ENCODE measurements at regions not wholly inside any gene's neighbourhood (a gene's known extent, or its start where the extent isn't known, plus 50 kb on each side); places are given as distances from the start of the nearest gene placed in this dataset.

DNA sequence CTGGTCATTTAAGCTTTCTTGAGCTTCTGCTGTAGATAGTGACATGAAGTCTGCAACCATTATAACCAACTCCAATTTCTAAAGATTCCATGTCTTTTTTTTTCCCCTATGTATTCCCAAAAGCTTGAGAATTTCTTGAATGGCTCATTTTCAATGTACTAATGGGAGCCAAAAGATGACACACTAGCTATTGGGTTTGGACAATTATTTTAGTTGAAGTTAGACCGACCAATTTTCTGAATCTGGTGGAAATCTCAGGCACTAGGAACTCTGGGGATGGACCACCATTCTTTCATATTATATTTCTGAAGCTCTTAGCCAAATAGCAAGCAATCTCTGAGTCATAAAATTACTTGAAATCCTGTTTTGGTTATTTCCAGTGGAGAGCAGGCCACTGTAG lies 617.4 kb upstream of the ADAMTS5 start:
- Histone ChIP-seq H3K27ac (ENCODE audit: low read depth, low read length) (no peak overlapping the region), H3K27me3 (ENCODE audit: control insufficient read depth, insufficient read depth, low read length) (no peaks in the 10 kb centered on the region), H3K4me3 (ENCODE audit: low read depth, low read length) (no peak overlapping the region), H3K9me3 (ENCODE audit: control insufficient read depth, insufficient read depth, low read length) (no peaks in the 10 kb centered on the region)
- no peak for DNase-seq (ENCODE audit: low read depth, low spot score)
- ChIA-PET CTCF (interaction anchor here (1.0 to 1.6 kb wide), 3 partner anchors 20 to 1161 kb away, joined by 3 to 9 read pairs (median 7); no protein-coding TSS in a partner anchor), POLR2A (no interaction called here)
- TF ChIP-seq, protein P1, sequence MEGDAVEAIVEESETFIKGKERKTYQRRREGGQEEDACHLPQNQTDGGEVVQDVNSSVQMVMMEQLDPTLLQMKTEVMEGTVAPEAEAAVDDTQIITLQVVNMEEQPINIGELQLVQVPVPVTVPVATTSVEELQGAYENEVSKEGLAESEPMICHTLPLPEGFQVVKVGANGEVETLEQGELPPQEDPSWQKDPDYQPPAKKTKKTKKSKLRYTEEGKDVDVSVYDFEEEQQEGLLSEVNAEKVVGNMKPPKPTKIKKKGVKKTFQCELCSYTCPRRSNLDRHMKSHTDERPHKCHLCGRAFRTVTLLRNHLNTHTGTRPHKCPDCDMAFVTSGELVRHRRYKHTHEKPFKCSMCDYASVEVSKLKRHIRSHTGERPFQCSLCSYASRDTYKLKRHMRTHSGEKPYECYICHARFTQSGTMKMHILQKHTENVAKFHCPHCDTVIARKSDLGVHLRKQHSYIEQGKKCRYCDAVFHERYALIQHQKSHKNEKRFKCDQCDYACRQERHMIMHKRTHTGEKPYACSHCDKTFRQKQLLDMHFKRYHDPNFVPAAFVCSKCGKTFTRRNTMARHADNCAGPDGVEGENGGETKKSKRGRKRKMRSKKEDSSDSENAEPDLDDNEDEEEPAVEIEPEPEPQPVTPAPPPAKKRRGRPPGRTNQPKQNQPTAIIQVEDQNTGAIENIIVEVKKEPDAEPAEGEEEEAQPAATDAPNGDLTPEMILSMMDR (IDR thresholded peaks at IDR 0.05; ENCODE audit: low read depth, low read length): no peak

DNA sequence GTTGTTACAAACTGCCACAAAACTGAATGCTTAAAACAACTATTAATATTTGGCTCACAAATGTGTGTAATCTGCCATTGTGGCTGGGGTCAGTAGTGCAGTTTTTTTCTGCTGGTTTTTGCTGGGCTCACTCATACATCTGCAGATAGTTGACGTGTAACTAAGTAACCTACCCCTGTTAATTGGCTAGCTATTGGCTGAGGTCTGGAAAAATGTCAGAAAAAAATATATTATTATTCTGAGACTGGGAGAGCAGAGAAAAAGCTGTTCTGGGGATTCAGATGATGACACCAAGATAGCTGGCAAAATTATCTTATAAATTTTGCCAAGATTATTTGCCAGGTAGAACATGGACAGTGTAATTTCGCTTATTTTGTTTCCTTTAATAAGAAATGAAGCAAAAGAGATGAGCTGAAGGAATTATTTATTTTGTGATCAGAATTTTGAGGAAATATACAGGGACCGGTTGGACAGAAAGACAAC lies 616.1 kb upstream of the ADAMTS5 start:
- POLR2A ChIA-PET: no interaction called here
- H3K9me3 ChIP-seq (ENCODE audit: control insufficient read depth, insufficient read depth, low read length): no peaks in the 10 kb centered on the region
- TF ChIP-seq, protein P1 (IDR thresholded peaks at IDR 0.05; ENCODE audit: low read depth, low read length): no peak
- no peak for DNase-seq (ENCODE audit: low read depth, low spot score)
- H3K27me3 ChIP-seq (ENCODE audit: control insufficient read depth, insufficient read depth, low read length): no peaks in the 10 kb centered on the region
- CTCF ChIA-PET: interaction anchor here (1.5 to 1.6 kb wide), 2 partner anchors 18 to 1162 kb away, joined by 7 to 9 read pairs; no protein-coding TSS in a partner anchor
- no peak overlapping the region for H3K4me3 ChIP-seq (ENCODE audit: low read depth, low read length)
- no peak overlapping the region for H3K27ac ChIP-seq (ENCODE audit: low read depth, low read length)

DNA sequence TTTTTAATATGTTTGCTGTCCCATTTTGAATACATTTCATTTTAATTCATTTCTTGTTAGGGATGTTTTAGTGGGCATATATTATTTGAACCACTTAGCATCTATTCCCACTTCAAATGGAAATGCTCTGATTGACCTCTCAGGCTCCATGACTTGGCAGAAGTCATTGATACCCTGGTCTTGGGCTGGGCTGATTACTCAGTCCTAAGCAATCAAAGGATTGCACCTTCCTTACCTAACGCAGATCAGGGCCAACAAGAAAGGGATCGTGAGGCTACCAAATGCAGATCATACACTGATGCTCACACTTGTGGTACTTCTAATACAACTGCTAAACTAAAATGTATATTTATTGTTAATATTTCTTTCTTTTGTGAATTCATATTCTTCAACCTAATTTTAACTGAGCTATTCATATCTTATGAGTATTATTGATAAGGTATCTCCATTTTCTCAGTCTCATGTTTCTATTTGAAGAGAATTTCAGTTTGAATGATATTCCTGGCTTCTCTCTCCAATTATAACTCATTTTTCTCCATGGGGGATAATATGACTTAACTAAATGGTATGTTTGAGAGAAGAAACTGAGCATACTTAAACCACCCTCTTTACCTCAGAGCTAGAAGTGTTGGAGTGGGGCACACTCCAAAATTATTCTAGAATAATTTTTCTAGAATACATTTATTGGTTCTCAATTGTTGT lies 615.5 kb upstream of the ADAMTS5 start:
- TF ChIP-seq, protein P1 (IDR thresholded peaks at IDR 0.05; ENCODE audit: low read depth, low read length): no peak
- POLR2A ChIA-PET: no interaction called here
- CTCF ChIA-PET: interaction anchor here (1.6 kb wide), 1 partner anchor 1163 kb away, joined by 9 read pairs; no protein-coding TSS in a partner anchor
- DNase-seq (ENCODE audit: low read depth, low spot score): no peak
- Histone ChIP-seq H3K4me3 (ENCODE audit: low read depth, low read length) (no peak overlapping the region), H3K9me3 (ENCODE audit: control insufficient read depth, insufficient read depth, low read length) (no peaks in the 10 kb centered on the region), H3K27me3 (ENCODE audit: control insufficient read depth, insufficient read depth, low read length) (no peaks in the 10 kb centered on the region), H3K27ac (ENCODE audit: low read depth, low read length) (no peak overlapping the region)

DNA sequence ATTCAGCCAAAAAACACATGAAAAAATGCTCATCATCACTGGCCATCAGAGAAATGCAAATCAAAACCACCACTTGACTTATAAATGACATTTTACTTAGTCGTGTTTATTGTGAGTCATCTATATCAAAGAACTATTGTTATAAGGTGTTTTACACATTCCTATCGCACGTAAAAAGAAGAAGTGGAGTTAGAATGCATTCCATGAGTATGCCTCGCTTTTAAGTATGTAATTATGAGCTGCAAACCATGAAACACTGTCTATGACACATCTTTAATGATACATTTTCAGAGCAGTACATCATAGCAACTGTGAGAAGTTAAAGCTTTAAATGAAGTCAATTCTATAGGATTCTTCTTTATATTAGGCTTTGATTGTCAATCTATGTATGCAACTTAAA lies 614.3 kb upstream of the ADAMTS5 start:
- Histone ChIP-seq H3K4me3 (ENCODE audit: low read depth, low read length) (no peak overlapping the region), H3K27ac (ENCODE audit: low read depth, low read length) (no peak overlapping the region), H3K9me3 (ENCODE audit: control insufficient read depth, insufficient read depth, low read length) (no peaks in the 10 kb centered on the region), H3K27me3 (ENCODE audit: control insufficient read depth, insufficient read depth, low read length) (no peaks in the 10 kb centered on the region)
- no peak for DNase-seq (ENCODE audit: low read depth, low spot score)
- POLR2A ChIA-PET: no interaction called here
- CTCF ChIA-PET: no interaction called here
- TF ChIP-seq, protein P1 (IDR thresholded peaks at IDR 0.05; ENCODE audit: low read depth, low read length): no peak

DNA sequence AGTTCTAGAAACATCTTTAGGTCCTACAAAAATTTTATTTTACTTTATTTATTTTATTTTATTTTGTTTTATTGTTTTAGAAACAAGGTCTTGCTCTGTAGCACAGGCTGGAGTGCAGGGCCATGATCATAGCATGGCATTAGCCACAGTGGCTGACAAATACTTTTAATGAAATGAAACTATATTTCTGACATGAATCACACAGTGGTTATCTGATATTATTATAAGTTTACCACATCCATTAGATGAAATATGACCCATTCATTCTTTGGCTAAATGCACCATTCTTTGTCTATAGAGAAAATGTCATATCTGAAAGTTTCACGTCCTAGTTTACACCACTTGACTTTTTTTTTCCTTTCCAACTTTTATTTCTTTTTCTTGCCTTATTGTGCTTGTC lies 613.4 kb upstream of the ADAMTS5 start:
- TF ChIP-seq, protein P1 (IDR thresholded peaks at IDR 0.05; ENCODE audit: low read depth, low read length): no peak
- CTCF ChIA-PET: no interaction called here
- POLR2A ChIA-PET: no interaction called here
- H3K27me3 ChIP-seq (ENCODE audit: control insufficient read depth, insufficient read depth, low read length): no peaks in the 10 kb centered on the region
- H3K9me3 ChIP-seq (ENCODE audit: control insufficient read depth, insufficient read depth, low read length): no peaks in the 10 kb centered on the region
- DNase-seq (ENCODE audit: low read depth, low spot score): no peak
- H3K4me3 ChIP-seq (ENCODE audit: low read depth, low read length): no peak overlapping the region
- H3K27ac ChIP-seq (ENCODE audit: low read depth, low read length): no peak overlapping the region
